Activated CD8-positive, alpha-beta T cell treated with anti-CD3 and anti-CD28 coated beads, Interleukin-2, amount 10 ng/mL, durations not matched to agents 7 days and 5 days (primary cell): ENCODE measurements at regions not wholly inside any gene's neighbourhood (a gene's known extent, or its start where the extent isn't known, plus 50 kb on each side); places are given as distances from the start of the nearest gene placed in this dataset.
"Not testable (repeated sequence)": the region's sequence is repeated elsewhere in the genome, so short reads cannot be mapped to it uniquely, and the experiment has no call there.

Experiments used
- ATAC-seq: fragments of 150-1000 bp; cut with Tn5 transposase; one replicate; pipeline ENCODE4 v1.10.0; 2021; ENCODE audit warnings: moderate library complexity
- CTCF ChIA-PET: fragments of 350-600 bp; sonication (Branson Sonifier 250); formaldehyde crosslinking; loops from one replicate; lab custom pipeline; 2021; ENCODE audit warnings: antibody characterized with exemption; lab: Charles Lee
- POLR2A ChIA-PET: fragments of 350-600 bp; sonication (Branson Sonifier 250); formaldehyde crosslinking; loops from one replicate; lab custom pipeline; 2021; ENCODE audit warnings: antibody characterized with exemption; lab: Charles Lee
- DNase-seq: peaks from one replicate; pipeline ENCODE4 v3.0.0-alpha.2; 2020
- H3K27ac Mint-ChIP-seq: one replicate; pipeline ENCODE4 v1.8.0; 2021; ENCODE audit warnings: mild to moderate bottlenecking, mixed read lengths
- H3K27me3 Mint-ChIP-seq: one replicate; pipeline ENCODE4 v1.8.0; 2021; ENCODE audit warnings: low read depth, mixed read lengths
- H3K36me3 Mint-ChIP-seq: one replicate; pipeline ENCODE4 v1.8.0; 2021; ENCODE audit warnings: low read depth, mixed read lengths
- H3K4me1 Mint-ChIP-seq: one replicate; pipeline ENCODE4 v1.8.0; 2021; ENCODE audit warnings: low read depth, mixed read lengths
- H3K4me3 Mint-ChIP-seq: one replicate; pipeline ENCODE4 v1.8.0; 2021; ENCODE audit warnings: mild to moderate bottlenecking, mixed read lengths
- H3K9me3 Mint-ChIP-seq: one replicate; pipeline ENCODE4 v1.8.0; 2022; ENCODE audit warnings: mixed read lengths; ENCODE audit not compliant: insufficient read depth

GRCh38 chr9:22170556-22170955 lies 161.5 kb upstream of the CDKN2B start:
- DNase-seq (no peak), ATAC-seq (no peak)
- H3K4me3 Mint-ChIP-seq, result no peak overlapping the region
- H3K9me3 Mint-ChIP-seq, result peaks cover 4% of the 10 kb centered on the region
- H3K36me3 Mint-ChIP-seq, result no peaks in the 10 kb centered on the region
- peaks cover 13% of the 10 kb centered on the region for H3K27me3 Mint-ChIP-seq
- CTCF ChIA-PET, result no interaction called here
- peaks cover 13% of the 10 kb centered on the region for H3K4me1 Mint-ChIP-seq
- POLR2A ChIA-PET, result no interaction called here
- no peak overlapping the region for H3K27ac Mint-ChIP-seq

GRCh38 chr9:22170990-22171670 lies 162.0 kb upstream of the CDKN2B start:
- H3K4me1 Mint-ChIP-seq, result peaks cover 18% of the 10 kb centered on the region
- no peak overlapping the region for H3K27ac Mint-ChIP-seq
- ATAC-seq (no peak), DNase-seq (no peak)
- ChIA-PET POLR2A (no interaction called here), CTCF (no interaction called here)
- peaks cover 9% of the 10 kb centered on the region for H3K27me3 Mint-ChIP-seq
- H3K4me3 Mint-ChIP-seq, result no peak overlapping the region
- H3K36me3 Mint-ChIP-seq, result no peaks in the 10 kb centered on the region
- H3K9me3 Mint-ChIP-seq, result peaks cover 4% of the 10 kb centered on the region

GRCh38 chr9:22171691-22172090 lies 162.6 kb upstream of the CDKN2B start:
- Mint-ChIP-seq H3K4me3 (no peak overlapping the region), H3K9me3 (peaks cover 4% of the 10 kb centered on the region), H3K4me1 (peaks cover 24% of the 10 kb centered on the region), H3K27me3 (peaks cover 9% of the 10 kb centered on the region), H3K27ac (no peak overlapping the region), H3K36me3 (no peaks in the 10 kb centered on the region)
- DNase-seq (no peak), ATAC-seq (no peak)
- CTCF ChIA-PET, result no interaction called here
- POLR2A ChIA-PET, result interaction anchor here (0.6 to 0.7 kb wide), 2 partner anchors 19 to 20 kb away, joined by 3 to 4 read pairs; no protein-coding TSS in a partner anchor

- ChIA-PET CTCF (no interaction called here), POLR2A (no interaction called here)
- DNase-seq (no peak), ATAC-seq (no peak)
- H3K9me3 Mint-ChIP-seq, result peaks cover 7% of the 10 kb centered on the region
- H3K4me1 Mint-ChIP-seq, result peaks cover 24% of the 10 kb centered on the region
- peaks cover 11% of the 10 kb centered on the region for H3K27me3 Mint-ChIP-seq
- no peak overlapping the region for H3K4me3 Mint-ChIP-seq
- H3K36me3 Mint-ChIP-seq, result peaks cover 4% of the 10 kb centered on the region
- H3K27ac Mint-ChIP-seq, result no peak overlapping the region
Observed at GRCh38 chr9:22173908-22174307, 164.8 kb upstream of the CDKN2B start.

- CTCF ChIA-PET, result interaction anchor here (0.9 to 1.9 kb wide), 8 partner anchors 11 to 362 kb away, joined by 3 to 10 read pairs (median 4); partner anchors contain the start of gene CDKN2B
- peak overlapping the region; percentile 9 for H3K4me3 Mint-ChIP-seq
- DNase-seq, result peak; percentile 26
- POLR2A ChIA-PET, result no interaction called here
- ATAC-seq, result peak; percentile 77
- H3K9me3 Mint-ChIP-seq, result peaks cover 7% of the 10 kb centered on the region
- H3K4me1 Mint-ChIP-seq, result peaks cover 21% of the 10 kb centered on the region
- peak overlapping the region; percentile 72 for H3K27ac Mint-ChIP-seq
- peaks cover 22% of the 10 kb centered on the region for H3K27me3 Mint-ChIP-seq
- H3K36me3 Mint-ChIP-seq, result peaks cover 4% of the 10 kb centered on the region
Observed at GRCh38 chr9:22175972-22176545, 167.0 kb upstream of the CDKN2B start.

GRCh38 chr9:22181021-22181420 lies 171.9 kb upstream of the CDKN2B start:
- ATAC-seq, H3K36me3 Mint-ChIP-seq, H3K9me3 Mint-ChIP-seq, H3K4me3 Mint-ChIP-seq, H3K4me1 Mint-ChIP-seq, H3K27ac Mint-ChIP-seq, DNase-seq, POLR2A ChIA-PET: not testable (repeated sequence)
- peaks cover 31% of the 10 kb centered on the region for H3K27me3 Mint-ChIP-seq
- CTCF ChIA-PET, result interaction anchor here (1.0 kb wide), 1 partner anchor 61 kb away, joined by 3 read pairs; no protein-coding TSS in a partner anchor

- Mint-ChIP-seq H3K27me3 (peaks cover 52% of the 10 kb centered on the region), H3K9me3 (no peaks in the 10 kb centered on the region), H3K36me3 (no peaks in the 10 kb centered on the region), H3K27ac (no peak overlapping the region), H3K4me3 (no peak overlapping the region), H3K4me1 (no peaks in the 10 kb centered on the region)
- POLR2A ChIA-PET, result no interaction called here
- ATAC-seq (no peak), DNase-seq (no peak)
- CTCF ChIA-PET, result no interaction called here
Observed at GRCh38 chr9:22189471-22189870, 180.4 kb upstream of the CDKN2B start.

- H3K36me3 Mint-ChIP-seq, POLR2A ChIA-PET, H3K27ac Mint-ChIP-seq, DNase-seq, H3K4me1 Mint-ChIP-seq, CTCF ChIA-PET, H3K9me3 Mint-ChIP-seq, H3K4me3 Mint-ChIP-seq, ATAC-seq: not testable (repeated sequence)
- H3K27me3 Mint-ChIP-seq, result peaks cover 45% of the 10 kb centered on the region
Observed at GRCh38 chr9:22197000-22197399, 187.9 kb upstream of the CDKN2B start.

- Mint-ChIP-seq H3K4me1 (peaks cover 7% of the 10 kb centered on the region), H3K4me3 (no peak overlapping the region), H3K9me3 (no peaks in the 10 kb centered on the region), H3K27ac (no peak overlapping the region), H3K27me3 (peaks cover 44% of the 10 kb centered on the region), H3K36me3 (no peaks in the 10 kb centered on the region)
- CTCF ChIA-PET, result no interaction called here
- DNase-seq (no peak), ATAC-seq (no peak)
- POLR2A ChIA-PET, result no interaction called here
Observed at GRCh38 chr9:22198681-22199080, 189.6 kb upstream of the CDKN2B start.

- no peak overlapping the region for H3K4me3 Mint-ChIP-seq
- H3K27me3 Mint-ChIP-seq, result peaks cover 29% of the 10 kb centered on the region
- ChIA-PET POLR2A (no interaction called here), CTCF (no interaction called here)
- DNase-seq (no peak), ATAC-seq (no peak)
- H3K4me1 Mint-ChIP-seq, result peaks cover 10% of the 10 kb centered on the region
- H3K27ac Mint-ChIP-seq, result no peak overlapping the region
- no peaks in the 10 kb centered on the region for H3K36me3 Mint-ChIP-seq
- H3K9me3 Mint-ChIP-seq, result no peaks in the 10 kb centered on the region
Observed at GRCh38 chr9:22201256-22201655, 192.2 kb upstream of the CDKN2B start.

GRCh38 chr9:22203371-22204138 lies 194.4 kb upstream of the CDKN2B start:
- Mint-ChIP-seq H3K4me3 (no peak overlapping the region), H3K4me1 (peaks cover 11% of the 10 kb centered on the region), H3K27ac (no peak overlapping the region), H3K27me3 (peaks cover 25% of the 10 kb centered on the region), H3K36me3 (no peaks in the 10 kb centered on the region), H3K9me3 (no peaks in the 10 kb centered on the region)
- POLR2A ChIA-PET, result no interaction called here
- ATAC-seq (no peak), DNase-seq (no peak)
- CTCF ChIA-PET, result interaction anchor here (1.0 to 1.4 kb wide), 2 partner anchors 40 to 390 kb away, joined by 3 read pairs; no protein-coding TSS in a partner anchor

- H3K4me1 Mint-ChIP-seq, result peaks cover 18% of the 10 kb centered on the region
- H3K27ac Mint-ChIP-seq, result no peak overlapping the region
- H3K9me3 Mint-ChIP-seq, result no peaks in the 10 kb centered on the region
- peaks cover 23% of the 10 kb centered on the region for H3K27me3 Mint-ChIP-seq
- ChIA-PET POLR2A (no interaction called here), CTCF (no interaction called here)
- DNase-seq, result no peak
- no peak overlapping the region for H3K4me3 Mint-ChIP-seq
- ATAC-seq, result no peak
- no peaks in the 10 kb centered on the region for H3K36me3 Mint-ChIP-seq
Observed at GRCh38 chr9:22204240-22204639, 195.1 kb upstream of the CDKN2B start.
